ENCODE measurements at regions not wholly inside any gene's neighbourhood (a gene's known extent, or its start where the extent isn't known, plus 50 kb on each side); places are given as distances from the start of the nearest gene placed in this dataset.

DNA sequence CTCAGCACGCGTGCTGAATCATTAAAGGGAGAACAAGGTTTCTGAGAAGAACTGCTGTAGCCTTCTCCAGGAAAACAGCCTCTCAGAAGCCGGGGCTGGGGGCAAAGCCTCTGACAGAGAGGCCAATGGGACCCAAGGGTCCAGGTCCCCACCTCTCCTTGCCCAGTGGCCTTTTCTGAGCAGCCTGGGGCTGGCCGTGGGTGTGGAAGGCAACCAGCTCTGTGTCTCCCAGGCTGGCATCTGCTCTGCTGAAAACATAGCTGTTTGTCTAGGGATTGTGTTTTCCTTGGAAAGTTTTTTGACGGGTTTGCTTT, 261.2 kb downstream of the NPHP4 start:
- 92% methylated on average over 4 of the region's 5 CpGs for WGBS (ENCODE audit: insufficient coverage)
- CTCF ChIA-PET: interaction anchor here (1.2 kb wide), 1 partner anchor 15 kb away, joined by 6 read pairs; no protein-coding TSS in a partner anchor
- H3K27ac ChIP-seq (ENCODE audit: insufficient read depth in 1 of 2, low read depth in 1 of 2, low read length in 2 of 2, poor library complexity in 1 of 2, severe bottlenecking in 2 of 2): no peak overlapping the region

GRCh38 chr1:5730272-5731109, 261.7 kb downstream of the NPHP4 start:
- Histone ChIP-seq H3K27ac (ENCODE audit: insufficient read depth in 1 of 2, low read depth in 1 of 2, low read length in 2 of 2, poor library complexity in 1 of 2, severe bottlenecking in 2 of 2) (no peak overlapping the region), H3K36me3 (ENCODE audit: control insufficient read depth in 4 of 4, insufficient read depth in 4 of 4, low read length in 3 of 4) (no peaks in the 10 kb centered on the region), H3K4me3 (ENCODE audit: control insufficient read depth in 1 of 7, extremely low read depth in 1 of 7, insufficient read depth in 4 of 7, low read depth in 2 of 7, low read length in 6 of 7) (no peak overlapping the region), H3K27me3 (replicated peaks in 2 of 5; ENCODE audit: control insufficient read depth in 4 of 5, insufficient read depth in 5 of 5, low read length in 4 of 5) (peaks cover 0 to 58% (median 2%) of the 10 kb centered on the region in 5 experiments), H3K4me1 (ENCODE audit: control extremely low read depth in 1 of 4, control insufficient read depth in 4 of 4, insufficient read depth in 4 of 4, low read length in 3 of 4) (no peaks in the 10 kb centered on the region), H3K9me3 (ENCODE audit: control extremely low read depth in 1 of 5, control insufficient read depth in 4 of 5, insufficient read depth in 2 of 5, low read depth in 1 of 5, low read length in 4 of 5) (no peaks in the 10 kb centered on the region)
- 89% methylated on average over 13 of the region's 16 CpGs for WGBS (ENCODE audit: insufficient coverage)
- no peak for DNase-seq
- ChIA-PET POLR2A (no interaction called here), CTCF (interaction anchor here (1.2 kb wide), 1 partner anchor 15 kb away, joined by 6 read pairs; no protein-coding TSS in a partner anchor)

More for the DNA sequence above, 261.2 kb downstream of the NPHP4 start:
- Histone ChIP-seq H3K4me3 (ENCODE audit: control insufficient read depth in 1 of 7, extremely low read depth in 1 of 7, insufficient read depth in 4 of 7, low read depth in 2 of 7, low read length in 6 of 7) (no peak overlapping the region), H3K36me3 (ENCODE audit: control insufficient read depth in 4 of 4, insufficient read depth in 4 of 4, low read length in 3 of 4) (no peaks in the 10 kb centered on the region), H3K4me1 (ENCODE audit: control extremely low read depth in 1 of 4, control insufficient read depth in 4 of 4, insufficient read depth in 4 of 4, low read length in 3 of 4) (no peaks in the 10 kb centered on the region), H3K9me3 (ENCODE audit: control extremely low read depth in 1 of 5, control insufficient read depth in 4 of 5, insufficient read depth in 2 of 5, low read depth in 1 of 5, low read length in 4 of 5) (no peaks in the 10 kb centered on the region), H3K27me3 (replicated peaks in 2 of 5; ENCODE audit: control insufficient read depth in 4 of 5, insufficient read depth in 5 of 5, low read length in 4 of 5) (peaks cover 0 to 52% (median 2%) of the 10 kb centered on the region in 5 experiments)
- no peak for DNase-seq
- POLR2A ChIA-PET: no interaction called here

DNA sequence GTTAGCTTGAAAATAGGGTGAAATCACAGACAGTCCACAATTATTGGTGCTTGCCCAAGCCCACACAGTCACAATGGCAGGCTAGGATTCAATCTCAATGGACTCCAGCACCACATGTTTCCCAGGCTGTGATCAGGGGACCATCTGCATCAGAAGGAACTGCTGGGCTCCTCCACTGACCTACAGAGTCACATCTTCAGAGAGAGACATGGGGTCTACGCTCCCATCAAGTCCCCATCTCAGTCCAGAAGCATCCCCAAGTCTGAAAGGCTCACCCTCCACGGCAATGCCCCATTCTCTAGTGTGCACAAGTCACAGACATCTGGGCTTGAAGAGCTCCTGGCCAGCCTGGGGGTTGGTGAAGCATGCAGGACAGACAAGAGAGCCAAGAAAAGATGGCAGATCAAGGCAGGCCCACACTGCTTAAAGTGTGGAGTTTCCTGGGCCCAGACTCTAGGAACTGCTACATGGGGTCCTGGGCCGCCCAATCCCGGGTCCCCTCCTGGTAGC, 262.5 kb downstream of the NPHP4 start:
- WGBS (ENCODE audit: insufficient coverage): 88% methylated on average over 4 of the region's 4 CpGs
- H3K27me3 ChIP-seq (replicated peaks in 2 of 5; ENCODE audit: control insufficient read depth in 4 of 5, insufficient read depth in 5 of 5, low read length in 4 of 5): peaks cover 0 to 60% (median 4%) of the 10 kb centered on the region in 5 experiments
- H3K4me1 ChIP-seq (ENCODE audit: control extremely low read depth in 1 of 4, control insufficient read depth in 4 of 4, insufficient read depth in 4 of 4, low read length in 3 of 4): no peaks in the 10 kb centered on the region
- no peaks in the 10 kb centered on the region for H3K9me3 ChIP-seq (ENCODE audit: control extremely low read depth in 1 of 5, control insufficient read depth in 4 of 5, insufficient read depth in 2 of 5, low read depth in 1 of 5, low read length in 4 of 5)
- no peak for DNase-seq
- no peak overlapping the region for H3K27ac ChIP-seq (ENCODE audit: insufficient read depth in 1 of 2, low read depth in 1 of 2, low read length in 2 of 2, poor library complexity in 1 of 2, severe bottlenecking in 2 of 2)
- no peak overlapping the region for H3K4me3 ChIP-seq (ENCODE audit: control insufficient read depth in 1 of 7, extremely low read depth in 1 of 7, insufficient read depth in 4 of 7, low read depth in 2 of 7, low read length in 6 of 7)
- H3K36me3 ChIP-seq (ENCODE audit: control insufficient read depth in 4 of 4, insufficient read depth in 4 of 4, low read length in 3 of 4): no peaks in the 10 kb centered on the region
- CTCF ChIA-PET: interaction anchor here (1.8 kb wide), 1 partner anchor 15 kb away, joined by 6 read pairs; no protein-coding TSS in a partner anchor
- POLR2A ChIA-PET: no interaction called here

DNA sequence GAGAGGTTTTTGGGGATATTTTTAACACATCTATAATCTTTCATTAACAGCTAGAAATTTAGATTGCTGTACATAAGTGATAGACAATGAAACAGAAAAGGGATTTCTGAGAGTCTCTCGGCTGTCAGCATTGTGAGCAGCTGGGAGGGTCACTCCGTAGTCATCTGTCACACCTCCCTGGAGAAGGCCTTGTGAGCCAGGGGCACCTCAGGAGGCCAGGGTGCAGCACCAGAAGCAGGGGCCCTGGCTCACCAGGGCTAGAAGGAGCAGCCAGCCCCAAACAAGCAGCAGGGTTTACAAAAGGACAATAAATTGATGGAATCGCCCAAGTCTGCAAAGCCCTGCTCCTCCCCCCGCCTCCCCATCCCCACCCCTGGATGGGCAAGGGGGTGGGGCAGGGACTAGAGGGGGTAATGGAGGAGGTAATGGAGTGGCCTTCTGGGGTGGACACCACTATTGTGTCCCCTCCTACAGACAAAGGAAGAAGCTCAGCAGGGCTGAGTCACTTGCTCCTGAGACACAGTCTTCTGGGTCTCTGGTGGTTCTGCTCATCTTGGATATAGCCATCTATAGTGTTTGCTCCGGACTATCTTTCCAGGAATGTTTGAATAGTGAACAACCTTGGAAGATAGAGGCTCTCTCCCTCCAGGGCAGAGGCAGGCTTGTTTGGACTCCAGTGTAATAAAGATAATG, 263.4 kb downstream of the NPHP4 start:
- WGBS (ENCODE audit: insufficient coverage): 100% methylated on average over 3 of the region's 5 CpGs
- no peaks in the 10 kb centered on the region for H3K4me1 ChIP-seq (ENCODE audit: control extremely low read depth in 1 of 4, control insufficient read depth in 4 of 4, insufficient read depth in 4 of 4, low read length in 3 of 4)
- no peak for DNase-seq
- no peak overlapping the region for H3K4me3 ChIP-seq (ENCODE audit: control insufficient read depth in 1 of 7, extremely low read depth in 1 of 7, insufficient read depth in 4 of 7, low read depth in 2 of 7, low read length in 6 of 7)
- H3K9me3 ChIP-seq (ENCODE audit: control extremely low read depth in 1 of 5, control insufficient read depth in 4 of 5, insufficient read depth in 2 of 5, low read depth in 1 of 5, low read length in 4 of 5): peaks cover 0 to 1% (median 0%) of the 10 kb centered on the region in 5 experiments
- POLR2A ChIA-PET: no interaction called here
- H3K27ac ChIP-seq (ENCODE audit: insufficient read depth in 1 of 2, low read depth in 1 of 2, low read length in 2 of 2, poor library complexity in 1 of 2, severe bottlenecking in 2 of 2): no peak overlapping the region
- H3K36me3 ChIP-seq (ENCODE audit: control insufficient read depth in 4 of 4, insufficient read depth in 4 of 4, low read length in 3 of 4): no peaks in the 10 kb centered on the region
- CTCF ChIA-PET: interaction anchor here (1.8 kb wide), 1 partner anchor 16 kb away, joined by 6 read pairs; no protein-coding TSS in a partner anchor
- H3K27me3 ChIP-seq (replicated peaks in 2 of 5; ENCODE audit: control insufficient read depth in 4 of 5, insufficient read depth in 5 of 5, low read length in 4 of 5): peaks cover 0 to 54% (median 4%) of the 10 kb centered on the region in 5 experiments

DNA sequence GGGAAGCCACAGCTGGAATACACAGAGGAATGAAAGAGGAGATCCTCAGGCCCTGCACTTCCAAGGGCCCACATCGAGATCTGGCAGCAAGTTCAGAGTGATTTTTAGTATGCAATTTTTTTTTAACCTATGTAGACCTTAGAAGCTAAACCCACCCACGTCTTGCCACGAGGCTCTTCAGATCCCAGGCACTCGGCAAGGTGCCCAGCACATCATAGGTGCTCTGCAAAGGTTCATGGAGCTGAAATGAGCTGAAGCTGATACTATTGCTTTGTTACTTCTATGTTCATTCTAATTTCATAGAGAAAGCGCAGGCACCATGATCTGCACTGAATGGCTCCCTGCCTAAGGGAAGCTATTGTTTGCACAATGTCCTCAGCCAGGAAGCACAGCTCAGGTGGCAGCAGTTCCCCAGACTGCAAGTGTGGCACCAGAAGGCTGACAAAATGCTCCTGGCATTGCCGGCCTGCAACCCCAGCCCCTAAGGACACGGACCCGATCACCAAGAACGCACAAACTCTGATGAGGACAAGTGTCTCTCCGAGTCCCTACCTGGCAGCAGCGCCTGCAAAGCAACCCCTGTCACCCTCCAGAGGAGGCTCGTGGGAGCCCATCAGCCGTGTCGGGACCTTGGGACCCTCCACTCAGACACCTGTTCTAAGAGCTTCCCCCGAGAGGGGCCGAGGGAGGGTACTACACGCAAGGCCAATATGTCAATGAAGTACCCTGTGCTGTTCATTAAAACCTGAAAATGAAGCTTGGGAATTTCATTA, 264.2 kb downstream of the NPHP4 start:
- WGBS (ENCODE audit: insufficient coverage): 85% methylated on average over 15 of the region's 17 CpGs

DNA sequence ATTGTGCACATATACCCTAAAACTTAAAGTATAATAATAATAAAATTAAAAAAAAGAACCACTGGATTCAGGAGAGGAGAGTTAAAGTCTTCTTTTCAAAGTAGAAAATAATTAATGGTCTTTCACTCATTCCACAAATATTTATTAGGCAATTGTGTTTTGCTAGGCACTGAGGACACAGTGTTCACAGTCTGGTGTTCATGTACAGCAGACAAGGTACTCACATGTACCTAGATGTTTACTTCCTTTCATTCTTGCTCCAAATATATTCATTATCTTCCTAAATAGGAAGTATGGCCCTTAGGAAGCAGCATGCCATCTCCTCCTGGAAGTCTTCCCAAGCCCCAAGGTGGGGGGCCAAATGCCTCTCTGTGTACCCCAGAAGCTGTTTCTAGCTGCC, 265.0 kb downstream of the NPHP4 start:
- Histone ChIP-seq H3K4me3 (ENCODE audit: control insufficient read depth in 1 of 7, extremely low read depth in 1 of 7, insufficient read depth in 4 of 7, low read depth in 2 of 7, low read length in 6 of 7) (no peak overlapping the region), H3K27ac (ENCODE audit: insufficient read depth in 1 of 2, low read depth in 1 of 2, low read length in 2 of 2, poor library complexity in 1 of 2, severe bottlenecking in 2 of 2) (no peak overlapping the region), H3K27me3 (replicated peaks in 2 of 5; ENCODE audit: control insufficient read depth in 4 of 5, insufficient read depth in 5 of 5, low read length in 4 of 5) (peaks cover 0 to 47% (median 4%) of the 10 kb centered on the region in 5 experiments), H3K9me3 (ENCODE audit: control extremely low read depth in 1 of 5, control insufficient read depth in 4 of 5, insufficient read depth in 2 of 5, low read depth in 1 of 5, low read length in 4 of 5) (peaks cover 0 to 4% (median 0%) of the 10 kb centered on the region in 5 experiments), H3K4me1 (ENCODE audit: control extremely low read depth in 1 of 4, control insufficient read depth in 4 of 4, insufficient read depth in 4 of 4, low read length in 3 of 4) (no peaks in the 10 kb centered on the region), H3K36me3 (ENCODE audit: control insufficient read depth in 4 of 4, insufficient read depth in 4 of 4, low read length in 3 of 4) (no peaks in the 10 kb centered on the region)
- POLR2A ChIA-PET: no interaction called here
- no peak for DNase-seq
- CTCF ChIA-PET: no interaction called here

More for the DNA sequence above, 264.2 kb downstream of the NPHP4 start:
- Histone ChIP-seq H3K36me3 (ENCODE audit: control insufficient read depth in 4 of 4, insufficient read depth in 4 of 4, low read length in 3 of 4) (no peaks in the 10 kb centered on the region), H3K4me3 (ENCODE audit: control insufficient read depth in 1 of 7, extremely low read depth in 1 of 7, insufficient read depth in 4 of 7, low read depth in 2 of 7, low read length in 6 of 7) (no peak overlapping the region), H3K9me3 (ENCODE audit: control extremely low read depth in 1 of 5, control insufficient read depth in 4 of 5, insufficient read depth in 2 of 5, low read depth in 1 of 5, low read length in 4 of 5) (peaks cover 0 to 4% (median 0%) of the 10 kb centered on the region in 5 experiments), H3K27me3 (replicated peaks in 2 of 5; ENCODE audit: control insufficient read depth in 4 of 5, insufficient read depth in 5 of 5, low read length in 4 of 5) (peaks cover 0 to 47% (median 4%) of the 10 kb centered on the region in 5 experiments), H3K27ac (ENCODE audit: insufficient read depth in 1 of 2, low read depth in 1 of 2, low read length in 2 of 2, poor library complexity in 1 of 2, severe bottlenecking in 2 of 2) (no peak overlapping the region), H3K4me1 (ENCODE audit: control extremely low read depth in 1 of 4, control insufficient read depth in 4 of 4, insufficient read depth in 4 of 4, low read length in 3 of 4) (no peaks in the 10 kb centered on the region)
- DNase-seq: no peak
- ChIA-PET POLR2A (no interaction called here), CTCF (interaction anchor here (1.8 kb wide), 1 partner anchor 17 kb away, joined by 6 read pairs; no protein-coding TSS in a partner anchor)
